HG03469 (cell line): ENCODE measurements at regions not wholly inside any gene's neighbourhood (a gene's known extent, or its start where the extent isn't known, plus 50 kb on each side); places are given as distances from the start of the nearest gene placed in this dataset.

Experiments
- ATAC-seq: cut with Tn5 transposase; IDR thresholded peaks from one replicate; pipeline ENCODE4 v1.9.1; 2021; ENCODE audit warnings: mild to moderate bottlenecking, moderate library complexity, moderate number of reproducible peaks; ENCODE audit not compliant: unreplicated experiment

DNA sequence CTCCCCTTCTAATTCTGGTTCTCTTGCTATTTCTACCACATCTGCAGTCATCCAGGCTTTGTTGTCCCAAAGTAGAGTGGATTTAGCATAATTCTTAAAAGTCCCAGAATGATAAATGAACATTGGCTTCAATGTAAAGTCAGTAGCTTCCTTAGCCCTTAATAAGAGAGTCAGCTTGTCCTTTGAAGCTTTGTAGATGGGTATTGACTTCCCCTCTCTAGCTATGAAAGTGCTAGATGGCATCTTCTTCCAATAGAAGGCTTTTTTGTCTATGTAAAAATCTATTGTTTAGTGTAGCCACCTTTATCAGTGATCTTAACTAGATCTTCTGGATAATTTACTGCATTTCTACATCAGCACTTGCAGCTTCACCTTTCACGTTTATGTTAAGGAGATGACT lies 181.4 kb upstream of the B3GALT2 start:
- peak; percentile 16 for ATAC-seq

DNA sequence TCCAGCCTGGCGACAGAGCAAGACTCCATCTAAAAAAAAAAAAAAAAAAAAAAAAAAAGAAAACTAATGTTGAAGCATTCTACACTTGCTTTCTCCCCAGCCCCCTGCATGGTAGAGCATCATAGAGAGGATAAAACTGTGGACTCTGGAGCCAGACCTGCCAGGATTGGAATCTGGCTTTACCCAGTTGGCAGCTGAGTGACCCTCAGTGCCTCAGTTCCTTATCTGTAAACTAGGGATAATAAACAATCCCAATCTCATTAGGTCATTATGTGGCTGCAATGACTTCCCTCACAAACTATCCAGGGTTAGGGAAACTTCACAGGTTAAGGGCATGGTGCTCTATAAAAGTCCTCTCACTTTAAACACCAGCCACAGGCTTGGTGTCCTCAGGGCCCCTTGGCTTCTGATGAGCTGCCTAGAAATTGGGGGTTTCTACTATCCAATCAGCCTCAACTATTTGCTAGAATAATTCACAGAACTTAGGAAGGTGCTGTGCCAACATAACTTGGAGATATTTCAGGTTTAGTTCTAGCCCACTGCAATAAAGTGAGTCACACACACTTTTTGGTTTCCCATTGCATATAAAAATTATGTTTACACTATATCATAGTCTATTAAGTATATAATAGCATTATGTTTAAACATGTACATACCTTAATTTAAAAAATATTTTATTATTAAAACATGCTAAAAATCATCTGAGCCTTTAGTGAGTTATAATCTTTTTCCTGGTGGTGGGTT lies 180.5 kb upstream of the B3GALT2 start:
- ATAC-seq, result no peak

DNA sequence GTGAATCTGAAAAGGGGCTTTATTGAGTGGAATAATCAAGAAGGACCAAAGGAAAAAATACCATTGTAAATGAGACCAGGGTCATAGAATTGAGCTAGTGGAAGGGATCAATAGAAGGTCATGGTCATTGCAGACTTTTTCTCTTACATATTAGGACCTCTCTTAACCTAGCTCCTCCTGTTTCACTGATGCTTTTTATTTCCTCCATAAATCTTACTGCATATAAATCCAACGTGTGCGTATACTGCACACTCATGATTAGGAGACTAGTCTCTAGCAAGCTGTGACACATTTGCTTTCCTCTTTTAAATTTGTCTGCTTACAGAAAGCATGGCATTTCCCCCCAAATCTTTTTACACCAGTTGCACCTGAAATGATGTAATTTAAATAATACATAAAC lies 179.6 kb upstream of the B3GALT2 start:
- ATAC-seq, result no peak

DNA sequence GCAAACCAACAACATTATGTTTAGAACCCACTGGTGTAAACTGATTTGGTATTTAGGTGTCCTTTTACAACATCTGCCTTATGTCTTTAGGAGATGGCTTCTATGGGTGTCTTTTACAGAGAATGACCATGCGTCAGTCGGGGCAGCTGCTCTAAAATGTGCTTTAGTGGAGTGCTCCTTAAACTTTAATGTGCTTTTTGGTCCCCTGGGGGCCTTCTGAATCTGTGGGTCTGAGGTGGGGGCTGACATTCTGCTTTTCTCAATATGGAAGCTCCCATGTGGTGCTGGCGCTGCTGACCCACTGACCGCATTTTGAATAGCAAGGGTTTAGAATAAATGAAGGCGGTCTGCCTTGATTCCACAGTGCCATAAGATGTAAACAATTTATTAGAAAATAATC lies 173.2 kb upstream of the B3GALT2 start:
- ATAC-seq, result no peak

DNA sequence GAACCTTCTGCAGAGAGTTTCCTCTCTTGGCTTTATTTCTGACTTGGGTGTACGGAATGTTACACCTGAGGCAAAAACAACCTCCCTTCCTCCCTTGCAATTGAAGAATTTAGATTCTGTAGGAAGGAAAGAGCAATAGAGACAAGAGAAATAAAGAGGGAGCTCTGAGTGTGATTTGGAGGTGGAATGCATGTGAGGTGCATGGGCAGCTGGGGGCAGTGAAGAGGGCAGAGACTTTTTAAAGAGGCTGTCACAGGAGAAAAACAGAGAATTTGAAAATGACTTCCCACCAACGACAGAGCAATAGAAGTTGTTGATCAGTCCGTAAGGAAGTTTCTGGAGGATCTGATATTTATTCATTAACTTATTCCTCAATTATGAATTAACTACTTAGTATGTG lies 172.0 kb upstream of the B3GALT2 start:
- ATAC-seq, result no peak

DNA sequence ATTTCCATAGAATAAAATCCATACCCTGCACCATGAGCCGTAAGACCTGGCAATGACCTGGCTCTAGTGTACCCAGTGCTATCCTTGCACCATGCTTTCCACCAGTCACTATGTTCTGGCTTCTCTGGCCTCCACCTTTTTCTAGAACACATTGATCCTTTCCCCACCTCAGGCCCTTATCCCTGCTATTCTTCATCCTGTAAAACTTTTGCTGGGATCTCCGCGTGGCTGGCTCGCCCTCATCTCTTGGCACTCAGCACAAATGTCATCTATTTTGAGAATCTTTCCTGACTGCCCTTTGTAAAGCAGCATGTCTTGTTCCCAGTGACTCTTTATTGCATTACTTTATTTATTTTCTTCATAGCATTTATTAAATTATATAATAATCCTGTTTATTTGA lies 169.8 kb upstream of the B3GALT2 start:
- ATAC-seq, result no peak

DNA sequence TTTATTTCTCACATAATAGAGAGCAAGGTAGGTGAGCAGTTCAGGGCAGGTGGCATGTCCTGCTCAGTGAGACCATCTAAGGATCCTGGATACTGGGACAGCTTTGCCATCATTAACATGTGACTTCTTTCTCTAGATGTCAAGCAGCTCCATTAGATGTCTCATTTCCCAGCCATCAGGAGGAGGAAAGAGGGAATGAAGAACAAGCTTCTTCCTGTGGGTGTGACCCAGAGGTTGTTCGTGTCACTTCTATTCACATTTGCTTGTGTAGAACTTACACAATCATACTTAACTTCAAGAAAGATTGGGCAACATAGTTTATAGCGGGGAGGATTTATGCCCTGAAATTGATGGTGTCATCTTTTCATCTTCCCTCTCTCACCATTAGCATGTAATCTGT lies 169.2 kb upstream of the B3GALT2 start:
- no peak for ATAC-seq

DNA sequence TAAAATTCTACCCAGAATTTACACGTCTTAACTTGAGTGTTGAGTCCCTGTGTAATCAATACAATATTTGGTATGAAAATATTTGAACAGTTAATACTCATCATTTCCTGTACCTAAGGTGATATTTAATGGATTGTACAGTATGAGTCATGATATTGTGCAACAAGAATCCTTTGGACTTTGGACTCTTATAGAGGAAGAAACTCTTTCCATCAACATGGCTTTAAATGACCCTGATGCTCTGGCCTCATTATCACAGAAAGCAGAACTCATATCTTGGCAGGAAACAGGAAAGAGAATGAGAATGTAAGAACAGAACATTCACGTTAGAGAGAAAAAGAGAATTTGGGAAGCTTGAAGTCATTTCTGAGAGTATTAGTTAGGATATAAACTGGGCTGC lies 168.8 kb upstream of the B3GALT2 start:
- ATAC-seq, result no peak

DNA sequence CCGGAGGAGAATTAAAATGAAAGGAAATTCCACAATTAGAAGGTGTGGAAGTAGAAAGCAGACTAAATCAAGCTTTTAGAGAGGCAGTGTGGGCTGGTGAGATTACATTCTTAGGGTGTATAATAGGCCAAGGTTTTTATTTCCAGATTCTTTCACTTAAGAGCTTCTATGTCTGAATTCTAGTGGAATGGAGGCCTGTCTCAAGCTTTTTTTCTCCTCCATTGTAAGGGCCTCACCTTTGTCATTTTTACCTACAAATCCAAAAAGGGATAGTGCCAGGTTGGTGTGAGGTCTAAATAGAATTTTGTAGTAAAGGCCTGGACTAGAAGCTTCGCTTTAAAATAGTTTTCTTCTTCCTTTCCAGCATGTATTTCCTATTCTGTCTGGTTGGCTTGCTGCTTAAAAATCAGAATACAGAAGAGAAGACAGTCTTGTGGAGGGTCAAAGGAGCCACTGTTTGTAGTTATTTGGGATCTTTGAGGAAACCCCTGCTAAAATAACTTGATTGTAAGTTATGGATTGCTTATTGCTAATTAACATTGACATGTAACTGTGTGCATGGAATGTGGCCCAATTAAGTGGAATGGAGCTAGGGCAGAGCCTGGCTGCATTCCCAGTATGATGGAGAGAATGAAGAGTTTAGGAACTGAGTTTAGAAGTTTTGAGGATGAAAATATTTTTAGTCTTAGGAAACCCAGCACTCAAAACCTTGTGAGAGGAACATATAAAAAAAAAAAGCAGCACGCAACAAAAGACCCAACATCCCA lies 162.5 kb upstream of the B3GALT2 start:
- ATAC-seq, result no peak

DNA sequence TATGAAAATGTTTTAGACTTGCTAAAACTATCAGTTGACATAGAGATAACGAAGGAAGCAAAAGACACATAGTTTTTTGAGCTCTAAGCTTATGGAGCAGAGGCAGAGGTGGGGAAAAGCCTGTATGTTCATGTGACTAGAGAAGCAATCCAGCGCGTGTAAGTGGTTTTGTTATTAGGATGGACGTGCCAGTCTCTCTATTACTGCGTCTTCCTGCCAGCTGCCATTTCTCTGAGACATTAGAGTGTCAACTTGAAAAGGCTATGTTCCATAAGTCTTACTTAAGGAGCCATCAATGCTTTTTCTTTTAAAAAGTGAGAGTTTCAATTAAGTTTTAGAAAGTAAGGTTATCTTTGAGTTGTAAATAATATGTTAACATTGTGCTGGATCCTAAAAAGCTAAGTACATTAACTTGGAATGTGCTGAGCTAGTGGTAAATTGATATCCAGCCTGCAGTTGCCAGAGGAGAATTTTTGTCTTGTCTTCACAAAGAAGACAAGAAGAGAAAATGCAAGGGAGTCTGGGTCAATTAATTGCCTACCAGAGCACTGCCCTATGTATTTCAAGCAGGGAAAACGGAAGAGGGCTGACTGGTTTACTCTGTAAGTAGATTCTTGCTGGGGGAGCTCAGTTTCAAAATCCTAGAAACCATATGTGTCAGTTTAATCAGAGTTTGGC lies 161.8 kb upstream of the B3GALT2 start:
- ATAC-seq, result no peak

DNA sequence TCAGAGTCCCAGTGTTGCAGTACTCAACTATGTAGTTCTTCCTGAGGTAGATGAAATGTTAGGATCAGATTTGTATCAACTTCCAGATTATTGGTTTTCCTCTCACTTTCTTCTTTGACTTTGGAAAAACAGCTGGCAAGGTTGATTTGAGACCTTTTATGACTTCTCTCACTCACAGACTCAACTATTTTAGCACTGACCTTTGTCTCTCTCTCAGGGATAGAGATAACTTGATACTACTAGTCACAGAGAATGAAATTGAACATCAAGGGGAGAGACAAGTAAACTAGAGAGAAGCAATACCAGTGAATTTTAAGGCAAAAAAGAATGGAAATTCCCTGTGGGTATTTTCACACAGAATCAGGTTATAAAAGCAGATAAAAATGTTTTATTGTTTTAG lies 159.7 kb upstream of the B3GALT2 start:
- no peak for ATAC-seq

DNA sequence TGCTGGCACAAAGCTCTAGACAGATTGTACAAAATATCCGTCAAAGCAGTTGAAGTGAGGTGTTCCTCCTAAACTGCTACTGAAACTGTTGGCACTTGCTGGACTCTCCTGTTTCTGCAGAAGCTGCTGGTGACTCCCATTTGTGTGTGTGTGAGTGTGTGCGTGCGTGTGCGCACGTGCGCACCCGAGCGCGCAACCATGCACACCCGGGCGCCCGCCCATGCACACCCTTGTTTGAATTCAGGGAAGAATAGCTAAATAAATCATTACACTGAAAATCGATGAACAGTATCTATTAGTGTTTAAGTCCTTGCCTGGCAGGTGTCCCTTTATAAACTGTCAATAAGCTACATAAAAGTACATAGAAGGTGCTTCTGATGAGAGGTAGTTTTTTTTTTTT lies 156.4 kb upstream of the B3GALT2 start:
- no peak for ATAC-seq

DNA sequence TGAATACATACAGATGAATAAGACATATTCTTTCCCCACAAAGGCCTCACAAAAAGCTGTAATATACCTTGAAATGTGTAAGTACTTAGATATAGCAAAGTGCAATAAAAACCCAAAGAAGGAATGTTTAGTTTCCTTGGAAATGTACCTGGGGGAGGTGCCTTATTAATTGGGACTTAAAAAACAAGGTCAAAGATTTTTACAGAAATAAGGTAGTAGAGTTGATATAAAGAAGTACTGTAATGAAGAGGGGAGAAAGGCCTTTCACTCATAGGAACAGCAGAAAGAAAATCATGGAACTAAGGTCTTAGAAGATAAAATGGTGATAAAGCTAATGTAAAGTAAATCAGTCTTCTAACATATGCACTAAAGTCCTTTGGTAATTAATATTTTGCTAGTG lies 153.9 kb upstream of the B3GALT2 start:
- no peak for ATAC-seq

DNA sequence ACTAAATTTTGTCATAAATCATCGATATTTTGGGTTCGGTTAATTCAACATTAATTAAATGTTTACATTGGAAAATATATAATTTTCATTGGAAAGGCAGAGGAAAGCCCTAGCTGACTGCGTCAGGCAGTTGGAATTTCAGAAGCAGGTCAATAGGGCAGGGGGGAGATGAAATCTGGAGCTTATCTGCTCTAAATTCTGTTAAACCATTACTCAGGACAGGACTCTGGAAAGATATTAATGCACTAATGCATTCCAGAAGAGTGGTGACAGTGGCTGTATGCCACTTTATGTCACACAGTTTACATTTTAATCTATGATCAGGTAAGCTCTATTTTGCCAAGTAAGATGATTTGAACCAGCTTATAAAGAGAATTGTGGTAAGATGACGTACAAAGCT lies 153.0 kb upstream of the B3GALT2 start:
- ATAC-seq, result no peak

DNA sequence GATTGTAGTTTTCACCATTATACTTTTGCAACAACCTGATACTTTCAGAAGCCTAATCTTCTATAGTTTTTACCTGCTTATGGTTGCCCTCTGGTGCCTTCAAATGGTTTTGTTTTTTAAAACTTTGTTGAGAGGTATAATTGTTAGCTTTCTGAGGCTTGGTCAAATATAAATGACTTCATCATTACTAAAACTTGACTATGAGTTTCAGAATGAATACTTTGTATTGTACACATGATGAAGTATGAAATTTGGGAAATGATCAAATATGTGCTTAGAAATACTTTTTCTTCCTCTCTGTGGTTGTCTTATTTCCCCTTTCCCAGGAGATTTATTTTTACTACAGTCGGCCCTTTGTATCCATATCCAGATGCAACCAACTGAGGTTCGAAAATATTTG lies 151.8 kb upstream of the B3GALT2 start:
- ATAC-seq, result no peak

DNA sequence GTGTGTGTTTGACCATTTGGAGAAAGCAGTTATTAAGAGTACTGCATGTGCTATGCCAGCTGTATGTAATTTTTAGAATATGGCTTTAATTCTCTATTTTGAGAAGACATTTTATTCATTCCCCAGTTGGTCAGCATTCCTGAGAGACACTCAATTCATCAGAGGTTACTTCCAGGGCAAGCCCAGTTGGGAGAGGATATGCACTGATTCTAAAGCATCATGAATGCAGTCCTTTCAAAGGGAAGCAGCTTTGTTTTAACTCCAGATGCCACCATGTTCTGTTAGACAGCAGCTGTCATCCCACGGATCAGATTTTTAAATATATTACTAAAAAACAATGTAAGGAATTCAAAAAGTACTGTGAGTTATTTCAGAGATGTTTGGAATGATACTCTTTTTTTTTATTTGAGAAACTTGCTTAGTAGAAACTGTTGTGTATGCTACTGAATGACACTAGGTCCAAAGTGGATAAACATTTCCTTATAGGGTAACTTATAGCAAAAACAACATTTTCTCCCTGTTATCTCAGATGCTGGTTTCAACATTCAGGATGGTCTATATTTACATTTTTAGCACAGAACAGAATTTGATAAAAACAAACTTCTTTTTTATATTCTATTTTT lies 149.5 kb upstream of the B3GALT2 start:
- ATAC-seq, result no peak

DNA sequence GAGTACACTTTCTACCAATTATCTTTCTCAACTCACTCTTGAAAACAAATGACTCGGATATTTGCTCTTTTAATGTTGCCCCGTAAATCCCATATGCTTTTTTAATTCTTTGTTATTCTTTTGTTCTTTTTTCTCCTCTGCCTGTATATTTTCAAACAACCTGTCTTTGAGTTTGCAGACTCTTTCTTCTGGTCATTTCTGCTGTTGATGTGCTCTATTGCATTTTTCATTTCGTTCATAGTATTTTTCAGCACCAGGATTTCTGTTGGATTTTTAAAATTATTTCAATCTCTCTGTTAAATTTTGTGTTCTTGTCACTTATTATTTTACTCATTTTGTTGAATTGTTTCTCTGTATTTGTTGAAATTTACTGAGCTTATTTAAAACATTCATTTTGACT lies 146.8 kb upstream of the B3GALT2 start:
- no peak for ATAC-seq

DNA sequence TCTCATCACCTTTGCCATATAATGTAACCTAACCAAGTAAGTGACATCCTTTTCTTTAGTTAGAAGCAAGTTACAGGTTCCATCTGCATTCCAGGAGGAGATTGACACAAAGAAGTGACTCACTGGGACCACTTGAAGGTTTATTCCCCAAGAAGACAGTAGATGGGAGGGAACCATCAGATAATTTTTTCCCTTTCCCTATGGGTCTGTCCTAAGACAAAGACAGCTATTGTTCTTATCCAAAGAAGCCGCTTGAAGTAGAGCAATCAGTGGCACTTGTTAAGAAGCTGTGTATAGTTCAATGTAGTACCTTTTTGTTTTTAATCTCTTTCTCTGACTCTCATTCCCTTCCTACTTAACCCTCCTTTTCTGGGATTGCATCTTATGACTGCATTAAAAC lies 139.9 kb upstream of the B3GALT2 start:
- ATAC-seq, result no peak

DNA sequence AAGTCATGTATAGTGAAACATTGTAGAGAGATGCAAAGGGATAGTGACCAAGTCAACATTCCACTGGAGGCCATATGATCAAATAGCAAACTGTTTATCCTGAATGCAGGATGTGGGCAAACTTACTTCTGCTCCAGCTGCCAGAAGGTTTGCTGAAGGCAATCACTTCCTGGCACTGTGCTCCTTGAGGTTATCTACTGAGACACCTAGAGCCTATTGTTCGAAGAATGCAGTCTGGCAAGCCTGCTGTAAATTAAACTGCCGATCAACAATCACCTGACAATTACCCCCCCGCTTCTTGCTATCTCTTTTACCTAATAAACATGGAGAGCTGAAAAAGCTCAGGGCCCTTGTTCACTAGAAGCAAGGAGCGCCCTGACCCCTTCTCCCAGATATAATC lies 139.4 kb upstream of the B3GALT2 start:
- no peak for ATAC-seq

DNA sequence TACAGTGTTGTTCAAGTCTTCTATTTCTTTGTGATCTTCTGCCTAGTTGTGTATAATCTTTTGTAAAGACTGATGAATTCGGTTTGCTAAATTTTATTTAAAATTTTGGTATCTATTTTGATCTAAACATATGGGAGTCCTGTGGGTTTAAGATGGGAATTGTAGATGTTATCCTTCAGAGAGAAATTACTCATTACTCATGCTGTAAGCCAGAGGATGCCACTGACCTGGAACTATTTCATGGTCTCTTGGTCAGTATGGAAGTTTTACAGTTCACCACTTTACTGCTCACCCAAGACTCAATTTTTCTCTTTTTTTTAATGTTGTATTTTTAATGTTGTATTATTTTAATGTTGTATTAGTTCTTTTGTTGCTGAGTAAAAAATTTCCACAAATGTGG lies 138.6 kb upstream of the B3GALT2 start:
- ATAC-seq, result no peak

DNA sequence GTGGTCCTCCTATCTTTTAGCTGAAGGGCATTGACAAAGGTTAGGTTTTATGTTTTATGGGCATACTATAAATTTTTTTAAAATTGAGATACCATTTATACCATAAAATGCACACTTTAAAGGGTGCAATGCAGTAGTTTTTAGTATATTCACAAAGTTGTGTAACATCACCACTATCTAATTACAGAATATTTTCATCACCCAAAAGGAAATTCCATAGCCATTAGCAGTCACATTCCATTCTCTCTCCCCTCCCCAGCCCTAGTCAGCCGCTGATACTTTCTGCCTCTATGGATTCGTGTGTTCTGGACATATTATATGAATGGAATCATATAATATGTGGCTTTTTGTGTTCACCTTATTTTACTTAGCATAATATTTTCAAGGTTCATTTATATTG lies 135.8 kb upstream of the B3GALT2 start:
- ATAC-seq, result no peak
